Muscle of arm (tissue), 1 donor: ENCODE measurements at regions not wholly inside any gene's neighbourhood (a gene's known extent, or its start where the extent isn't known, plus 50 kb on each side); places are given as distances from the start of the nearest gene placed in this dataset.

ENCODE experiments used
- DNase-seq: peaks from one replicate; pipeline ENCODE4 v3.0.0-alpha.2; 2013

GRCh38 chr4:4693755-4694295, 152.0 kb upstream of the STX18 start:
- DNase-seq, result no peak

- no peak for DNase-seq
Observed at GRCh38 chr4:4693258-4693657, 151.4 kb upstream of the STX18 start.

GRCh38 chr4:4690854-4691253, 149.0 kb upstream of the STX18 start:
- DNase-seq, result no peak

GRCh38 chr4:4689694-4690440, 148.0 kb upstream of the STX18 start:
- DNase-seq, result no peak

- no peak for DNase-seq
Observed at GRCh38 chr4:4687935-4688727, 146.3 kb upstream of the STX18 start.

- DNase-seq, result no peak
Observed at GRCh38 chr4:4687100-4687499, 145.3 kb upstream of the STX18 start.

GRCh38 chr4:4685810-4686795, 144.3 kb upstream of the STX18 start:
- no peak for DNase-seq

GRCh38 chr4:4681653-4682052, 139.8 kb upstream of the STX18 start:
- DNase-seq, result no peak

- no peak for DNase-seq
Observed at GRCh38 chr4:4680758-4681157, 138.9 kb upstream of the STX18 start.

GRCh38 chr4:4680243-4680642, 138.4 kb upstream of the STX18 start:
- DNase-seq, result no peak

GRCh38 chr4:4677556-4678522, 136.0 kb upstream of the STX18 start:
- peak; percentile 59 for DNase-seq

GRCh38 chr4:4675641-4676040, 133.8 kb upstream of the STX18 start:
- no peak for DNase-seq

GRCh38 chr4:4675051-4675581, 133.3 kb upstream of the STX18 start:
- DNase-seq, result no peak

GRCh38 chr4:4673070-4673469, 131.2 kb upstream of the STX18 start:
- DNase-seq, result no peak

GRCh38 chr4:4672402-4672801, 130.6 kb upstream of the STX18 start:
- DNase-seq, result no peak

GRCh38 chr4:4671774-4672349, 130.0 kb upstream of the STX18 start:
- DNase-seq, result no peak

- DNase-seq, result no peak
Observed at GRCh38 chr4:4670869-4671268, 129.0 kb upstream of the STX18 start.

- no peak for DNase-seq
Observed at GRCh38 chr4:4668355-4669210, 126.7 kb upstream of the STX18 start.

- no peak for DNase-seq
Observed at GRCh38 chr4:4667622-4668081, 125.8 kb upstream of the STX18 start.
